Uterus (tissue), 2 donors: ENCODE measurements at regions not wholly inside any gene's neighbourhood (a gene's known extent, or its start where the extent isn't known, plus 50 kb on each side); places are given as distances from the start of the nearest gene placed in this dataset.

ENCODE experiments used
- POLR2A ChIP-seq, 2 donors: fragments of 450-650 bp; IDR thresholded peaks; one replicate each; pipeline ENCODE4 v1.6.1; 2016; ENCODE audit warnings: antibody characterized with exemption in 2 of 2, mild to moderate bottlenecking in 1 of 2, moderate library complexity in 1 of 2
- TF ChIP-seq, protein P1 (sequence below), 4 experiments: fragments of 200-600 bp in 2 of 4; fragments of 450-650 bp in 2 of 4; sonication (generic) in 2 of 4; IDR thresholded peaks; one replicate each; pipeline ENCODE4 v1.5.1; 2016 to 2019; ENCODE audit warnings: antibody characterized with exemption in 4 of 4, mild to moderate bottlenecking in 2 of 4, moderate library complexity in 1 of 4

DNA sequence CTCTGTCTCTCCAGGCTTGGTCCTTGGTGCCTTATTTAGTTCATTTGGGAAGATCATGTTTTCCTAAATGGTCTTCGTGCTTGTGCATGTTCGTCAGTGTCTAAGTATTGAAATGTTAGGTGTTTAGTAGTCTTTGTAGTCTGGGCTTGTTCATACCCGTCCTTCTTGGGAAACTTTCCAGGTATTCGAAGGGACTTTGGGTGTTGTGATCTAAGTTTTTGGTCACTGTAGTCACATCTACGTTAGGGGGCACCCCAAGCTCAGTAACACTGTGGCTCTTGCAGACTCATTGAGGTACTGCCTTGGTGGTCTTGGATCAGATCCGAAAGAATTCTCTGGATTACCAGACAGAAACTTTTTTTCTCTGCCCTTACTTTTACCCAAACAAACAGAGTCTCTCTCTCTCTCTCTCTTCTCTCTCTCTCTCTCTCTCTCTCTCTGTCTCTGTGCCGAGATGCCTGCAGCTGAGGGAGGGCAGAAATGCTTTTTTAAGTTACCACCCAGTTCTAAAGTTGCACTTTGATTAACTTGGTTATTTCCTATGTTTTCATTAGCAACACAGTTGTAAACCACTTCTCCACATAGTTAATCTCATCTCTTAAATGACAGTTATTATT lies 67.6 kb upstream of the SLC7A3 start:
- TF ChIP-seq POLR2A (IDR thresholded peaks at IDR 0.05) = no peak
- TF ChIP-seq, protein P1, sequence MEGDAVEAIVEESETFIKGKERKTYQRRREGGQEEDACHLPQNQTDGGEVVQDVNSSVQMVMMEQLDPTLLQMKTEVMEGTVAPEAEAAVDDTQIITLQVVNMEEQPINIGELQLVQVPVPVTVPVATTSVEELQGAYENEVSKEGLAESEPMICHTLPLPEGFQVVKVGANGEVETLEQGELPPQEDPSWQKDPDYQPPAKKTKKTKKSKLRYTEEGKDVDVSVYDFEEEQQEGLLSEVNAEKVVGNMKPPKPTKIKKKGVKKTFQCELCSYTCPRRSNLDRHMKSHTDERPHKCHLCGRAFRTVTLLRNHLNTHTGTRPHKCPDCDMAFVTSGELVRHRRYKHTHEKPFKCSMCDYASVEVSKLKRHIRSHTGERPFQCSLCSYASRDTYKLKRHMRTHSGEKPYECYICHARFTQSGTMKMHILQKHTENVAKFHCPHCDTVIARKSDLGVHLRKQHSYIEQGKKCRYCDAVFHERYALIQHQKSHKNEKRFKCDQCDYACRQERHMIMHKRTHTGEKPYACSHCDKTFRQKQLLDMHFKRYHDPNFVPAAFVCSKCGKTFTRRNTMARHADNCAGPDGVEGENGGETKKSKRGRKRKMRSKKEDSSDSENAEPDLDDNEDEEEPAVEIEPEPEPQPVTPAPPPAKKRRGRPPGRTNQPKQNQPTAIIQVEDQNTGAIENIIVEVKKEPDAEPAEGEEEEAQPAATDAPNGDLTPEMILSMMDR (IDR thresholded peaks at IDR 0.05) = peak in 2 of 4 experiments; percentile 9 to 37
